MM.1S (cell line): ENCODE measurements at regions not wholly inside any gene's neighbourhood (a gene's known extent, or its start where the extent isn't known, plus 50 kb on each side); places are given as distances from the start of the nearest gene placed in this dataset.
"Not testable (repeated sequence)": the region's sequence is repeated elsewhere in the genome, so short reads cannot be mapped to it uniquely, and the experiment has no call there.

ENCODE experiments used
- DNase-seq: peaks from one replicate; pipeline ENCODE4 v3.0.0-alpha.2; 2015
- H2AFZ ChIP-seq: fragments of 300-600 bp; sonication (generic); 2 replicates; pipeline ENCODE4 v1.6.0; 2016; ENCODE audit warnings: antibody characterized with exemption, low read length
- H3F3A ChIP-seq: fragments of 300-600 bp; sonication (generic); 2 replicates; pipeline ENCODE4 v1.6.1; 2016; ENCODE audit warnings: mild to moderate bottlenecking, antibody characterized with exemption, low read length, moderate library complexity, mixed read lengths; ENCODE audit not compliant: insufficient read depth
- H3K27ac ChIP-seq: fragments of 300-600 bp; sonication (generic); 2 replicates; pipeline ENCODE4 v1.5.1; 2016; ENCODE audit warnings: mild to moderate bottlenecking, low read length
- H3K27me3 ChIP-seq: fragments of 300-600 bp; sonication (generic); replicated peaks from 2 replicates; pipeline ENCODE4 v1.6.0; 2016; ENCODE audit warnings: low read length; ENCODE audit not compliant: insufficient read depth
- H3K36me3 ChIP-seq: fragments of 300-600 bp; sonication (generic); replicated peaks from 2 replicates; pipeline ENCODE4 v1.6.1; 2016; ENCODE audit warnings: mild to moderate bottlenecking, low read length, mixed read lengths; ENCODE audit not compliant: insufficient read depth
- H3K4me1 ChIP-seq: fragments of 300-600 bp; sonication (generic); 2 replicates; pipeline ENCODE4 v1.6.1; 2016; ENCODE audit warnings: low read length, mixed read lengths
- H3K4me2 ChIP-seq: fragments of 300-600 bp; sonication (generic); 2 replicates; pipeline ENCODE4 v1.6.0; 2016; ENCODE audit warnings: low read depth, low read length
- H3K4me3 ChIP-seq: fragments of 300-600 bp; sonication (generic); 2 replicates; pipeline ENCODE4 v1.5.1; 2016; ENCODE audit warnings: low read length, mixed read lengths
- H3K79me2 ChIP-seq: fragments of 300-600 bp; sonication (generic); 2 replicates; pipeline ENCODE4 v1.6.1; 2016; ENCODE audit warnings: mixed run types, low read length, mixed read lengths
- H3K9ac ChIP-seq: fragments of 300-600 bp; sonication (generic); 2 replicates; pipeline ENCODE4 v1.6.1; 2016; ENCODE audit warnings: low read length, mixed read lengths
- H3K9me2 ChIP-seq: fragments of 300-600 bp; sonication (generic); replicated peaks from 2 replicates; pipeline ENCODE4 v1.6.1; 2016; ENCODE audit warnings: mild to moderate bottlenecking, low read length, mixed read lengths; ENCODE audit not compliant: insufficient read depth
- H3K9me3 ChIP-seq: fragments of 300-600 bp; sonication (generic); replicated peaks from 2 replicates; pipeline ENCODE4 v1.6.1; 2016; ENCODE audit warnings: mild to moderate bottlenecking, low read length, mixed read lengths; ENCODE audit not compliant: insufficient read depth
- H4K20me1 ChIP-seq: fragments of 300-600 bp; sonication (generic); 2 replicates; pipeline ENCODE4 v1.6.1; 2016; ENCODE audit warnings: mild to moderate bottlenecking, low read length, moderate library complexity, mixed read lengths; ENCODE audit not compliant: insufficient read depth
- EZH2 ChIP-seq: fragments of 300-600 bp; sonication (generic); optimal IDR thresholded peaks from 2 replicates; pipeline ENCODE3; 2017; ENCODE audit warnings: low read depth, mild to moderate bottlenecking, antibody characterized with exemption, low read length, mixed read lengths
- EZH2phosphoT487 ChIP-seq: fragments of 300-600 bp; sonication (generic); IDR thresholded peaks from 2 replicates; pipeline ENCODE4 v1.6.1; 2018; ENCODE audit warnings: antibody characterized with exemption, low read length
- TF ChIP-seq, protein P1 (sequence below): fragments of 300-600 bp; sonication (generic); IDR thresholded peaks from 2 replicates; pipeline ENCODE4 v1.5.1; 2016; ENCODE audit warnings: antibody characterized with exemption, low read length, mixed read lengths

- TF ChIP-seq, protein P1, sequence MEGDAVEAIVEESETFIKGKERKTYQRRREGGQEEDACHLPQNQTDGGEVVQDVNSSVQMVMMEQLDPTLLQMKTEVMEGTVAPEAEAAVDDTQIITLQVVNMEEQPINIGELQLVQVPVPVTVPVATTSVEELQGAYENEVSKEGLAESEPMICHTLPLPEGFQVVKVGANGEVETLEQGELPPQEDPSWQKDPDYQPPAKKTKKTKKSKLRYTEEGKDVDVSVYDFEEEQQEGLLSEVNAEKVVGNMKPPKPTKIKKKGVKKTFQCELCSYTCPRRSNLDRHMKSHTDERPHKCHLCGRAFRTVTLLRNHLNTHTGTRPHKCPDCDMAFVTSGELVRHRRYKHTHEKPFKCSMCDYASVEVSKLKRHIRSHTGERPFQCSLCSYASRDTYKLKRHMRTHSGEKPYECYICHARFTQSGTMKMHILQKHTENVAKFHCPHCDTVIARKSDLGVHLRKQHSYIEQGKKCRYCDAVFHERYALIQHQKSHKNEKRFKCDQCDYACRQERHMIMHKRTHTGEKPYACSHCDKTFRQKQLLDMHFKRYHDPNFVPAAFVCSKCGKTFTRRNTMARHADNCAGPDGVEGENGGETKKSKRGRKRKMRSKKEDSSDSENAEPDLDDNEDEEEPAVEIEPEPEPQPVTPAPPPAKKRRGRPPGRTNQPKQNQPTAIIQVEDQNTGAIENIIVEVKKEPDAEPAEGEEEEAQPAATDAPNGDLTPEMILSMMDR, result no peak
- no peak for TF ChIP-seq EZH2
- no peak for TF ChIP-seq EZH2phosphoT487
- Histone ChIP-seq H3K4me3 (no peak overlapping the region), H3K4me2 (no peak overlapping the region), H3K9ac (no peak overlapping the region), H4K20me1 (no peaks in the 10 kb centered on the region), H3K79me2 (no peaks in the 10 kb centered on the region), H3K9me2 (no peaks in the 10 kb centered on the region), H3K27ac (no peak overlapping the region), H3K9me3 (no peaks in the 10 kb centered on the region), H3F3A (no peaks in the 10 kb centered on the region), H3K36me3 (no peaks in the 10 kb centered on the region), H2AFZ (no peak overlapping the region), H3K27me3 (no peaks in the 10 kb centered on the region), H3K4me1 (no peaks in the 10 kb centered on the region)
- no peak for DNase-seq
These were observed 165.4 kb upstream of the KCNH8 start for GRCh38 chr3:18982920-18983319.

GRCh38 chr3:18976102-18976501, 172.2 kb upstream of the KCNH8 start:
- not testable (repeated sequence) for DNase-seq, H3K9me3 ChIP-seq, H3K4me1 ChIP-seq, H3K27ac ChIP-seq, H3K4me3 ChIP-seq, H3K4me2 ChIP-seq, H3K36me3 ChIP-seq, H3K79me2 ChIP-seq, H3K9ac ChIP-seq, H4K20me1 ChIP-seq, H3K9me2 ChIP-seq, H2AFZ ChIP-seq, H3K27me3 ChIP-seq, H3F3A ChIP-seq

DNA sequence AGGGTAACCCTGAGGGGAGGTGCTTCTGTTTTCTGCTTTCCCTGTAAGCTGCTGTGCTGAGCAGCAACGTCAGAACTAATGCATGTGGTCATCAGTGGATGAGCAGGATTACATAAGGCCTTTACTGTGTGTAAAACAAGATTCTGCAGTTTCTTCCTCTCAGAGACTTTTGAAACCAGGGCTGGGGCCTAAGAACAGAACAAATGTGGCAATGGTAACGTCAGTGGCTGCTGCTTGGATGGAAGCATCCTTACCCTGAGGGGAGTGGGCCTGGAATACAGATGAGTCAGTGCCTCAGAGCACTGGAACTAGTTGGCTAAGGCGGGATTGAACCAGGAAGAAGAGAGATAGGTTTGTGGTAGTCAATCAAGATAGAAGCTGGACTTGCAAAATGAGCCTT, 180.2 kb upstream of the KCNH8 start:
- H3K4me3 ChIP-seq, result no peak overlapping the region
- H3K9ac ChIP-seq, result no peak overlapping the region
- H3K36me3 ChIP-seq, result no peaks in the 10 kb centered on the region
- H3F3A ChIP-seq, result no peaks in the 10 kb centered on the region
- no peaks in the 10 kb centered on the region for H4K20me1 ChIP-seq
- TF ChIP-seq, protein P1, result no peak
- no peak for TF ChIP-seq EZH2phosphoT487
- no peaks in the 10 kb centered on the region for H3K27me3 ChIP-seq
- no peak overlapping the region for H2AFZ ChIP-seq
- no peaks in the 10 kb centered on the region for H3K79me2 ChIP-seq
- no peak for DNase-seq
- no peaks in the 10 kb centered on the region for H3K4me1 ChIP-seq
- no peak overlapping the region for H3K27ac ChIP-seq
- H3K9me2 ChIP-seq, result no peaks in the 10 kb centered on the region
- no peak overlapping the region for H3K4me2 ChIP-seq
- H3K9me3 ChIP-seq, result no peaks in the 10 kb centered on the region

DNA sequence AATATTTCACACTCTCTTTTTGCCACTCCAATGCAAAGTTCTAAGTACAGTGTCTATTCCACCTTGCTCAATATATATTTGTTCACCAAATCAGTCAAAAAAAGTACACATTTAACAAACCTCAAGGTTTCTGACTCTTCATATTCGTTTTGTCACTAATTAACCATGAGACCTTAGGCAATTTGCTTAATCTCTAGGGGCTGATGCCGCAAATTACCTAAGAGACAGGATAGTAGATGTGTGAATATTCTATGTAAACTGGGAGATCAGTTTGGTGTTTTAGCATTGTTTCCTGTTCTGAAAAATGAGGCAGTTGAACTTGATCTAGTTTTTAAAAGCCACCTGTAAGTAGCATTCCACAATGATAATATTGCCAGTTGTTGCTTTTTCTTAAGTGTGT, 182.5 kb upstream of the KCNH8 start:
- Histone ChIP-seq H4K20me1 (no peaks in the 10 kb centered on the region), H2AFZ (no peak overlapping the region), H3K4me3 (no peak overlapping the region), H3K4me2 (no peak overlapping the region), H3F3A (no peaks in the 10 kb centered on the region), H3K27me3 (no peaks in the 10 kb centered on the region), H3K36me3 (no peaks in the 10 kb centered on the region), H3K79me2 (no peaks in the 10 kb centered on the region), H3K9me3 (no peaks in the 10 kb centered on the region), H3K4me1 (no peaks in the 10 kb centered on the region), H3K9me2 (no peaks in the 10 kb centered on the region), H3K9ac (no peak overlapping the region), H3K27ac (no peak overlapping the region)
- TF ChIP-seq EZH2phosphoT487 (no peak), EZH2 (no peak)
- TF ChIP-seq, protein P1, result no peak
- DNase-seq, result no peak
